ENCODE measurements at regions not wholly inside any gene's neighbourhood (a gene's known extent, or its start where the extent isn't known, plus 50 kb on each side); places are given as distances from the start of the nearest gene placed in this dataset.

- H3K4me3 ChIP-seq (ENCODE audit: low read length in 2 of 2), result no peak overlapping the region
- no peak overlapping the region for H3K27ac ChIP-seq (ENCODE audit: low read depth, low read length)
- no peaks in the 10 kb centered on the region for H3K9me3 ChIP-seq (ENCODE audit: control insufficient read depth in 1 of 2, low read length in 2 of 2)
- no peaks in the 10 kb centered on the region for H3K36me3 Mint-ChIP-seq
- POLR2A ChIA-PET (ENCODE audit: partially characterized antibody), result no interaction called here
- no peak overlapping the region for H3K27ac Mint-ChIP-seq
- no peak overlapping the region for H3K4me3 Mint-ChIP-seq
- peaks cover 0 to 3% of the 10 kb centered on the region in 2 donors for H3K27me3 Mint-ChIP-seq
- no peak for DNase-seq
- no peaks in the 10 kb centered on the region for H3K27me3 ChIP-seq (ENCODE audit: insufficient read depth, low read length)
- CTCF ChIA-PET (ENCODE audit: partially characterized antibody), result no interaction called here
- H3K36me3 ChIP-seq (ENCODE audit: insufficient read depth, low read length), result no peaks in the 10 kb centered on the region
- no peaks in the 10 kb centered on the region for H3K4me1 ChIP-seq (ENCODE audit: insufficient read depth, low read length)
- peaks cover 0 to 5% (median 0%) of the 10 kb centered on the region in 8 donors for H3K9me3 Mint-ChIP-seq
- H3K4me1 Mint-ChIP-seq, result no peaks in the 10 kb centered on the region
- intact Hi-C loops (cut with micrococcal nuclease), result no loop called here
Observed at GRCh38 chr2:58903427-58903826, 662.3 kb upstream of the FANCL start.

GRCh38 chr2:58900246-58901027 lies 659.3 kb upstream of the FANCL start:
- H3K36me3 Mint-ChIP-seq, result no peaks in the 10 kb centered on the region
- H3K9me3 ChIP-seq (ENCODE audit: control insufficient read depth in 1 of 2, low read length in 2 of 2), result no peaks in the 10 kb centered on the region
- no peaks in the 10 kb centered on the region for H3K36me3 ChIP-seq (ENCODE audit: insufficient read depth, low read length)
- H3K27ac Mint-ChIP-seq, result no peak overlapping the region
- no peak overlapping the region for H3K27ac ChIP-seq (ENCODE audit: low read depth, low read length)
- no peaks in the 10 kb centered on the region for H3K4me1 ChIP-seq (ENCODE audit: insufficient read depth, low read length)
- H3K27me3 Mint-ChIP-seq, result peaks cover 0 to 3% of the 10 kb centered on the region in 2 donors
- DNase-seq, result no peak
- no peak overlapping the region for H3K4me3 ChIP-seq (ENCODE audit: low read length in 2 of 2)
- no peaks in the 10 kb centered on the region for H3K4me1 Mint-ChIP-seq
- intact Hi-C loops (cut with micrococcal nuclease), result no loop called here
- ChIA-PET CTCF (ENCODE audit: partially characterized antibody) (no interaction called here), POLR2A (ENCODE audit: partially characterized antibody) (no interaction called here)
- no peaks in the 10 kb centered on the region for H3K27me3 ChIP-seq (ENCODE audit: insufficient read depth, low read length)
- peaks cover 0 to 5% (median 0%) of the 10 kb centered on the region in 8 donors for H3K9me3 Mint-ChIP-seq
- H3K4me3 Mint-ChIP-seq, result no peak overlapping the region

GRCh38 chr2:58899692-58900091 lies 658.6 kb upstream of the FANCL start:
- H3K9me3 Mint-ChIP-seq, result peaks cover 0 to 2% (median 0%) of the 10 kb centered on the region in 8 donors
- no peaks in the 10 kb centered on the region for H3K4me1 Mint-ChIP-seq
- ChIA-PET POLR2A (ENCODE audit: partially characterized antibody) (no interaction called here), CTCF (ENCODE audit: partially characterized antibody) (interaction anchor here (1.0 kb wide), 1 partner anchor 11 kb away, joined by 3 read pairs; no protein-coding TSS in a partner anchor)
- intact Hi-C loops (cut with micrococcal nuclease), result no loop called here
- Histone ChIP-seq H3K9me3 (ENCODE audit: control insufficient read depth in 1 of 2, low read length in 2 of 2) (no peaks in the 10 kb centered on the region), H3K4me3 (ENCODE audit: low read length in 2 of 2) (no peak overlapping the region), H3K36me3 (ENCODE audit: insufficient read depth, low read length) (no peaks in the 10 kb centered on the region), H3K27me3 (ENCODE audit: insufficient read depth, low read length) (no peaks in the 10 kb centered on the region), H3K4me1 (ENCODE audit: insufficient read depth, low read length) (no peaks in the 10 kb centered on the region), H3K27ac (ENCODE audit: low read depth, low read length) (no peak overlapping the region)
- H3K36me3 Mint-ChIP-seq, result no peaks in the 10 kb centered on the region
- DNase-seq, result no peak
- H3K4me3 Mint-ChIP-seq, result no peak overlapping the region
- no peak overlapping the region for H3K27ac Mint-ChIP-seq
- H3K27me3 Mint-ChIP-seq, result peaks cover 0 to 3% of the 10 kb centered on the region in 2 donors

GRCh38 chr2:58896638-58897037 lies 655.5 kb upstream of the FANCL start:
- peaks cover 0 to 2% (median 0%) of the 10 kb centered on the region in 8 donors for H3K9me3 Mint-ChIP-seq
- H3K4me3 Mint-ChIP-seq, result no peak overlapping the region
- POLR2A ChIA-PET (ENCODE audit: partially characterized antibody), result no interaction called here

GRCh38 chr2:58895857-58896256 lies 654.7 kb upstream of the FANCL start:
- CTCF ChIA-PET (ENCODE audit: partially characterized antibody), result no interaction called here
- no peaks in the 10 kb centered on the region for H3K27me3 ChIP-seq (ENCODE audit: insufficient read depth, low read length)
- H3K27ac ChIP-seq (ENCODE audit: low read depth, low read length), result no peak overlapping the region
- peaks cover 0 to 2% (median under 1%) of the 10 kb centered on the region in 8 donors for H3K9me3 Mint-ChIP-seq
- no peaks in the 10 kb centered on the region for H3K36me3 Mint-ChIP-seq
- H3K36me3 ChIP-seq (ENCODE audit: insufficient read depth, low read length), result no peaks in the 10 kb centered on the region
- H3K27me3 Mint-ChIP-seq, result peaks cover 0 to 3% of the 10 kb centered on the region in 2 donors
- POLR2A ChIA-PET (ENCODE audit: partially characterized antibody), result no interaction called here
- no peaks in the 10 kb centered on the region for H3K4me1 Mint-ChIP-seq
- no peak overlapping the region for H3K4me3 ChIP-seq (ENCODE audit: low read length in 2 of 2)
- no peak overlapping the region for H3K27ac Mint-ChIP-seq
- H3K9me3 ChIP-seq (ENCODE audit: control insufficient read depth in 1 of 2, low read length in 2 of 2), result no peaks in the 10 kb centered on the region
- DNase-seq, result no peak
- H3K4me3 Mint-ChIP-seq, result no peak overlapping the region
- intact Hi-C loops (cut with micrococcal nuclease), result no loop called here
- H3K4me1 ChIP-seq (ENCODE audit: insufficient read depth, low read length), result no peaks in the 10 kb centered on the region

More at GRCh38 chr2:58896638-58897037, 655.5 kb upstream of the FANCL start:
- H3K27ac ChIP-seq (ENCODE audit: low read depth, low read length), result no peak overlapping the region
- no peaks in the 10 kb centered on the region for H3K4me1 Mint-ChIP-seq
- no peaks in the 10 kb centered on the region for H3K36me3 Mint-ChIP-seq
- no peaks in the 10 kb centered on the region for H3K4me1 ChIP-seq (ENCODE audit: insufficient read depth, low read length)
- intact Hi-C loops (cut with micrococcal nuclease), result no loop called here
- H3K27ac Mint-ChIP-seq, result no peak overlapping the region
- no peaks in the 10 kb centered on the region for H3K9me3 ChIP-seq (ENCODE audit: control insufficient read depth in 1 of 2, low read length in 2 of 2)
- CTCF ChIA-PET (ENCODE audit: partially characterized antibody), result no interaction called here
- no peaks in the 10 kb centered on the region for H3K27me3 ChIP-seq (ENCODE audit: insufficient read depth, low read length)
- H3K27me3 Mint-ChIP-seq, result peaks cover 0 to 3% of the 10 kb centered on the region in 2 donors
- H3K36me3 ChIP-seq (ENCODE audit: insufficient read depth, low read length), result no peaks in the 10 kb centered on the region
- DNase-seq, result no peak
- no peak overlapping the region for H3K4me3 ChIP-seq (ENCODE audit: low read length in 2 of 2)

- Histone ChIP-seq H3K36me3 (ENCODE audit: insufficient read depth, low read length) (no peaks in the 10 kb centered on the region), H3K4me1 (ENCODE audit: insufficient read depth, low read length) (no peaks in the 10 kb centered on the region), H3K4me3 (ENCODE audit: low read length in 2 of 2) (no peak overlapping the region), H3K27me3 (ENCODE audit: insufficient read depth, low read length) (no peaks in the 10 kb centered on the region), H3K9me3 (ENCODE audit: control insufficient read depth in 1 of 2, low read length in 2 of 2) (no peaks in the 10 kb centered on the region), H3K27ac (ENCODE audit: low read depth, low read length) (no peak overlapping the region)
- H3K27me3 Mint-ChIP-seq, result no peaks in the 10 kb centered on the region
- no peak for DNase-seq
- peak overlapping the region in 1 of 8 donors; percentile 9 for H3K4me3 Mint-ChIP-seq
- peaks cover 0 to 2% (median 0%) of the 10 kb centered on the region in 8 donors for H3K9me3 Mint-ChIP-seq
- ChIA-PET POLR2A (ENCODE audit: partially characterized antibody) (no interaction called here), CTCF (ENCODE audit: partially characterized antibody) (no interaction called here)
- no peak overlapping the region for H3K27ac Mint-ChIP-seq
- no peaks in the 10 kb centered on the region for H3K36me3 Mint-ChIP-seq
- intact Hi-C loops (cut with micrococcal nuclease), result no loop called here
- no peaks in the 10 kb centered on the region for H3K4me1 Mint-ChIP-seq
Observed at GRCh38 chr2:58893656-58894351, 652.7 kb upstream of the FANCL start.

- ChIA-PET POLR2A (ENCODE audit: partially characterized antibody) (no interaction called here), CTCF (ENCODE audit: partially characterized antibody) (no interaction called here)
- Histone ChIP-seq H3K9me3 (ENCODE audit: control insufficient read depth in 1 of 2, low read length in 2 of 2) (no peaks in the 10 kb centered on the region), H3K4me1 (ENCODE audit: insufficient read depth, low read length) (no peaks in the 10 kb centered on the region), H3K27ac (ENCODE audit: low read depth, low read length) (no peak overlapping the region), H3K36me3 (ENCODE audit: insufficient read depth, low read length) (no peaks in the 10 kb centered on the region), H3K4me3 (ENCODE audit: low read length in 2 of 2) (no peak overlapping the region), H3K27me3 (ENCODE audit: insufficient read depth, low read length) (no peaks in the 10 kb centered on the region)
- DNase-seq, result no peak
- H3K36me3 Mint-ChIP-seq, result no peaks in the 10 kb centered on the region
- H3K27ac Mint-ChIP-seq, result no peak overlapping the region
- H3K4me1 Mint-ChIP-seq, result no peaks in the 10 kb centered on the region
- no peaks in the 10 kb centered on the region for H3K27me3 Mint-ChIP-seq
- peaks cover 0 to 2% (median 0%) of the 10 kb centered on the region in 8 donors for H3K9me3 Mint-ChIP-seq
- no peak overlapping the region for H3K4me3 Mint-ChIP-seq
- intact Hi-C loops (cut with micrococcal nuclease), result no loop called here
Observed at GRCh38 chr2:58891828-58892377, 650.8 kb upstream of the FANCL start.
